H1 (cell line): ENCODE measurements at regions not wholly inside any gene's neighbourhood (a gene's known extent, or its start where the extent isn't known, plus 50 kb on each side); places are given as distances from the start of the nearest gene placed in this dataset.

Experiments
- CTCF ChIA-PET: fragments of 300-600 bp; sonication (Branson Sonifier 250); formaldehyde crosslinking; loops from one replicate; lab custom pipeline; 2021; ENCODE audit not compliant: partially characterized antibody; lab: Charles Lee
- POLR2A ChIA-PET: fragments of 300-600 bp; sonication (Branson Sonifier 250); formaldehyde crosslinking; loops from one replicate; lab custom pipeline; 2021; ENCODE audit warnings: inconsistent platforms; ENCODE audit not compliant: partially characterized antibody; lab: Charles Lee
- DNase-seq, 2 experiments: peaks; one replicate each; pipeline versions ENCODE4 v3.0.0 to v3.0.0-alpha.2; 2010 to 2022; ENCODE audit warnings: low spot score in 2 of 2, low read depth in 1 of 2, mixed read lengths in 1 of 2
- FAIRE-seq: peaks from 2 replicates; lab custom pipeline; 2011; peaks lifted over from hg19 to GRCh38; lab: Jason Lieb, UNC
- H2AFZ ChIP-seq: 2 replicates; pipeline ENCODE4 v1.8.1; 2012; ENCODE audit warnings: low read length, inconsistent platforms
- H2AK5ac ChIP-seq: 2 replicates; pipeline ENCODE4 v1.6.1; 2013; ENCODE audit warnings: low read depth, low read length
- H2BK120ac ChIP-seq: replicated peaks from 2 replicates; pipeline ENCODE3; 2013; ENCODE audit warnings: low read depth, low read length, inconsistent platforms
- H2BK12ac ChIP-seq: 2 replicates; pipeline ENCODE4 v1.6.1; 2013; ENCODE audit warnings: low read depth, low read length
- H2BK15ac ChIP-seq: 2 replicates; pipeline ENCODE4 v1.6.1; 2013; ENCODE audit warnings: low read length
- H2BK20ac ChIP-seq: 2 replicates; pipeline ENCODE4 v1.6.1; 2013; ENCODE audit warnings: low read length
- H2BK5ac ChIP-seq: 2 replicates; pipeline ENCODE4 v1.6.1; 2013; ENCODE audit warnings: low read depth, low read length
- H3K14ac ChIP-seq: 2 replicates; pipeline ENCODE4 v1.6.1; 2013; ENCODE audit warnings: inconsistent platforms; ENCODE audit not compliant: insufficient read length
- H3K18ac ChIP-seq: 2 replicates; pipeline ENCODE4 v1.6.1; 2013; ENCODE audit warnings: low read length; ENCODE audit errors: extremely low read depth
- H3K23ac ChIP-seq: 2 replicates; pipeline ENCODE4 v1.6.1; 2013; ENCODE audit warnings: inconsistent platforms; ENCODE audit not compliant: insufficient read length
- H3K23me2 ChIP-seq: 2 replicates; pipeline ENCODE4 v1.6.1; 2013; ENCODE audit warnings: low read depth, low read length
- H3K27ac ChIP-seq: 2 replicates; pipeline ENCODE4 v1.6.1; 2011; ENCODE audit warnings: low read depth, low read length, inconsistent platforms
- H3K27me3 ChIP-seq, 4 experiments: replicated peaks in 1 of 4; 1 replicate in 1 of 4; 2 replicates in 3 of 4; pipeline versions ENCODE4 v1.6.1 to v1.8.1; 2011 to 2013; ENCODE audit warnings: low read length in 3 of 4, mild to moderate bottlenecking in 3 of 4, inconsistent platforms in 2 of 4, mixed read lengths in 2 of 4, moderate library complexity in 1 of 4; ENCODE audit not compliant: control insufficient read depth in 3 of 4, insufficient read depth in 3 of 4; ENCODE audit errors: extremely low read depth in 1 of 4
- H3K36me3 ChIP-seq, 4 experiments: 2 replicates each; pipeline versions ENCODE4 v1.6.1 to v1.8.1; 2011 to 2013; ENCODE audit warnings: mild to moderate bottlenecking in 4 of 4, low read length in 3 of 4, moderate library complexity in 2 of 4, control low read depth in 1 of 4, inconsistent platforms in 1 of 4; ENCODE audit not compliant: insufficient read depth in 4 of 4, control insufficient read depth in 2 of 4
- H3K4ac ChIP-seq: replicated peaks from 2 replicates; pipeline ENCODE3; 2013; ENCODE audit warnings: low read length, low read depth, mixed read lengths, inconsistent platforms; ENCODE audit not compliant: insufficient read length
- H3K4me1 ChIP-seq, 4 experiments: replicated peaks in 1 of 4; 1 replicate in 1 of 4; 2 replicates in 3 of 4; pipeline versions ENCODE4 v1.6.1 to v1.8.1; 2011 to 2013; ENCODE audit warnings: low read length in 3 of 4, inconsistent platforms in 2 of 4, mixed read lengths in 1 of 4; ENCODE audit not compliant: insufficient read depth in 4 of 4, control insufficient read depth in 3 of 4
- H3K4me2 ChIP-seq, 2 experiments: 2 replicates each; pipeline versions ENCODE4 v1.6.1 to v1.8.1; 2011 to 2013; ENCODE audit warnings: low read depth in 2 of 2, low read length in 2 of 2, control low read depth in 1 of 2, inconsistent platforms in 1 of 2, mild to moderate bottlenecking in 1 of 2; ENCODE audit not compliant: insufficient read depth in 1 of 2
- H3K4me3 ChIP-seq, 4 experiments: fragments of 200-600, 300-600 bp in 1 of 4; sonication (generic), shearing (Covaris generic), sonication (Bioruptor Twin) in 1 of 4; 2 replicates each; pipeline versions ENCODE4 v1.5.1 to v1.8.1; 2011 to 2016; ENCODE audit warnings: low read length in 4 of 4, low read depth in 3 of 4, control low read depth in 2 of 4, inconsistent platforms in 2 of 4, mild to moderate bottlenecking in 2 of 4, mixed read lengths in 1 of 4, moderate library complexity in 1 of 4; ENCODE audit not compliant: insufficient read depth in 2 of 4; ENCODE audit errors: extremely low read depth in 1 of 4
- H3K56ac ChIP-seq: replicated peaks from 2 replicates; pipeline ENCODE3; 2013; ENCODE audit warnings: low read depth, mild to moderate bottlenecking, mixed read lengths, low read length, inconsistent platforms; ENCODE audit not compliant: insufficient read length
- H3K79me1 ChIP-seq: 2 replicates; pipeline ENCODE4 v1.6.1; 2013; ENCODE audit warnings: low read depth, low read length, control low read depth
- H3K79me2 ChIP-seq, 2 experiments: 2 replicates each; pipeline versions ENCODE4 v1.6.1 to v1.8.1; 2012 to 2013; ENCODE audit warnings: low read length in 2 of 2, mild to moderate bottlenecking in 2 of 2, inconsistent platforms in 1 of 2; ENCODE audit not compliant: insufficient read depth in 2 of 2, control insufficient read depth in 1 of 2
- H3K9ac ChIP-seq, 4 experiments: replicated peaks in 1 of 4; 1 replicate in 1 of 4; 2 replicates in 3 of 4; pipeline versions ENCODE4 v1.6.1 to v1.8.1; 2011 to 2013; ENCODE audit warnings: low read depth in 3 of 4, low read length in 3 of 4, control low read depth in 2 of 4, mild to moderate bottlenecking in 2 of 4, moderate library complexity in 2 of 4, inconsistent platforms in 1 of 4; ENCODE audit errors: extremely low read depth in 1 of 4
- H3K9me3 ChIP-seq, 2 experiments: 2 replicates each; pipeline versions ENCODE4 v1.6.1 to v1.8.1; 2012 to 2013; ENCODE audit warnings: mild to moderate bottlenecking in 2 of 2, moderate library complexity in 2 of 2, control low read depth in 1 of 2, inconsistent platforms in 1 of 2, low read depth in 1 of 2, low read length in 1 of 2, mixed read lengths in 1 of 2; ENCODE audit not compliant: insufficient read depth in 2 of 2
- H4K20me1 ChIP-seq, 2 experiments: replicated peaks in 1 of 2; 2 replicates each; pipeline versions ENCODE3 to v1.8.1; 2011 to 2013; ENCODE audit warnings: inconsistent platforms in 2 of 2, low read length in 2 of 2, mild to moderate bottlenecking in 1 of 2; ENCODE audit not compliant: insufficient read depth in 2 of 2, control insufficient read depth in 1 of 2
- H4K5ac ChIP-seq: 2 replicates; pipeline ENCODE4 v1.6.1; 2013; ENCODE audit warnings: low read length, low read depth, mixed read lengths, inconsistent platforms; ENCODE audit not compliant: insufficient read length
- H4K8ac ChIP-seq: 2 replicates; pipeline ENCODE4 v1.8.0; 2013; ENCODE audit warnings: mild to moderate bottlenecking, moderate library complexity, low read length, inconsistent platforms; ENCODE audit not compliant: insufficient read depth; ENCODE audit errors: extremely low read depth
- H4K91ac ChIP-seq: replicated peaks from 2 replicates; pipeline ENCODE3; 2013; ENCODE audit warnings: low read length, mixed read lengths, inconsistent platforms; ENCODE audit not compliant: insufficient read length
- BCL11A ChIP-seq, 2 experiments: IDR thresholded peaks; one replicate each; pipeline ENCODE4 v1.6.1; 2011; ENCODE audit warnings: low read depth in 2 of 2, low read length in 2 of 2, mild to moderate bottlenecking in 2 of 2
- BRCA1 ChIP-seq: IDR thresholded peaks from 2 replicates; pipeline ENCODE4 v1.6.1; 2012; ENCODE audit warnings: low read depth, low read length, improper control_type of control experiment
- CTBP2 ChIP-seq: IDR thresholded peaks from 2 replicates; pipeline ENCODE4 v1.7.0; 2011; ENCODE audit warnings: borderline replicate concordance, mild to moderate bottlenecking, moderate library complexity, mixed read lengths, low read length; ENCODE audit not compliant: insufficient read depth, insufficient read length
- EGR1 ChIP-seq: IDR thresholded peaks from 2 replicates; pipeline ENCODE4 v1.6.1; 2011; ENCODE audit warnings: low read depth, low read length, borderline replicate concordance
- EP300 ChIP-seq, 2 experiments: IDR thresholded peaks; 1 replicate in 1 of 2; 2 replicates in 1 of 2; pipeline ENCODE4 v1.6.1; 2011 to 2012; ENCODE audit warnings: low read depth in 2 of 2, low read length in 2 of 2, mild to moderate bottlenecking in 2 of 2, borderline replicate concordance in 1 of 2, inconsistent platforms in 1 of 2, moderate library complexity in 1 of 2
- GABPA ChIP-seq: IDR thresholded peaks from 2 replicates; pipeline ENCODE4 v1.6.1; 2011; ENCODE audit warnings: mild to moderate bottlenecking, low read length, moderate library complexity, borderline replicate concordance; ENCODE audit not compliant: insufficient read depth
- HDAC2 ChIP-seq, 2 experiments: fragments of 300-600 bp in 1 of 2; sonication (generic) in 1 of 2; IDR thresholded peaks; 2 replicates each; pipeline ENCODE4 v1.6.1; 2011 to 2012; ENCODE audit warnings: low read depth in 2 of 2, low read length in 2 of 2, mild to moderate bottlenecking in 2 of 2, moderate library complexity in 2 of 2, borderline replicate concordance in 1 of 2, inconsistent platforms in 1 of 2
- HDAC6 ChIP-seq: IDR thresholded peaks from one replicate; pipeline ENCODE4 v1.7.1; 2012; ENCODE audit warnings: low read depth, mild to moderate bottlenecking, inconsistent platforms, low read length, moderate library complexity
- KDM4A ChIP-seq: IDR thresholded peaks from one replicate; pipeline ENCODE4 v1.7.1; 2012; ENCODE audit warnings: low read depth, mild to moderate bottlenecking, moderate library complexity, low read length, inconsistent platforms; ENCODE audit not compliant: severe bottlenecking
- RAD21 ChIP-seq, 2 experiments: IDR thresholded peaks in 1 of 2; conservative IDR thresholded peaks in 1 of 2; 2 replicates each; pipeline ENCODE4 v1.6.1; 2011; ENCODE audit warnings: low read depth in 2 of 2, low read length in 2 of 2, improper control_type of control experiment in 1 of 2, inconsistent platforms in 1 of 2, mild to moderate bottlenecking in 1 of 2, moderate library complexity in 1 of 2
- RFX5 ChIP-seq: IDR thresholded peaks from 2 replicates; pipeline ENCODE4 v1.6.1; 2011; ENCODE audit warnings: low read depth, low read length, improper control_type of control experiment, borderline replicate concordance
- SIX5 ChIP-seq: IDR thresholded peaks from 2 replicates; pipeline ENCODE4 v1.6.1; 2011; ENCODE audit warnings: mild to moderate bottlenecking, low read depth, low read length
- SP1 ChIP-seq: IDR thresholded peaks from 2 replicates; pipeline ENCODE4 v1.6.1; 2011; ENCODE audit warnings: low read depth, low read length
- TAF7 ChIP-seq: optimal IDR thresholded peaks from 2 replicates; pipeline ENCODE3; 2011; ENCODE audit warnings: low read depth, mild to moderate bottlenecking, inconsistent platforms, low read length, moderate library complexity, borderline replicate concordance

- Histone ChIP-seq H3K14ac (no peak overlapping the region), H3K27me3 (no peaks in the 10 kb centered on the region), H2AFZ (no peak overlapping the region), H2BK12ac (no peak overlapping the region), H3K56ac (no peak overlapping the region), H3K9ac (no peak overlapping the region), H3K4me3 (no peak overlapping the region), H4K8ac (no peak overlapping the region), H4K91ac (no peak overlapping the region), H2BK5ac (no peak overlapping the region), H2BK120ac (no peak overlapping the region), H3K79me1 (no peaks in the 10 kb centered on the region), H3K23me2 (no peaks in the 10 kb centered on the region), H4K20me1 (no peaks in the 10 kb centered on the region), H3K4me2 (no peak overlapping the region), H4K5ac (no peak overlapping the region), H3K27ac (no peak overlapping the region), H2BK20ac (no peak overlapping the region), H3K4ac (no peak overlapping the region), H3K4me1 (no peaks in the 10 kb centered on the region), H3K36me3 (no peaks in the 10 kb centered on the region), H3K79me2 (no peaks in the 10 kb centered on the region), H2BK15ac (no peak overlapping the region), H3K18ac (no peak overlapping the region), H3K9me3 (no peaks in the 10 kb centered on the region), H2AK5ac (no peak overlapping the region), H3K23ac (no peak overlapping the region)
- no peak for DNase-seq
- FAIRE-seq = no peak
- POLR2A ChIA-PET = no interaction called here
- CTCF ChIA-PET = no interaction called here
- TF ChIP-seq EP300 (IDR thresholded peaks at IDR 0.05; ENCODE audit: borderline replicate concordance in 1 of 2, low read depth in 2 of 2, low read length in 2 of 2) (no peak), GABPA (no peak), BCL11A (IDR thresholded peaks at IDR 0.05; ENCODE audit: low read depth in 2 of 2, low read length in 2 of 2) (no peak), SIX5 (no peak), TAF7 (no peak), CTBP2 (no peak), HDAC6 (no peak), RFX5 (no peak), BRCA1 (no peak), HDAC2 (IDR thresholded peaks at IDR 0.05; ENCODE audit: borderline replicate concordance in 1 of 2, low read depth in 2 of 2, low read length in 2 of 2) (no peak), EGR1 (no peak), KDM4A (no peak), RAD21 (IDR thresholded peaks at IDR 0.05 in 1 of 2, conservative IDR thresholded peaks at IDR 0.05 in 1 of 2; ENCODE audit: low read depth in 2 of 2, low read length in 2 of 2) (no peak), SP1 (no peak)
These were observed 338.3 kb downstream of the KDM5D start for GRCh38 chrY:19406246-19406645.
